Large intestine (tissue), 3 donors: ENCODE measurements at regions not wholly inside any gene's neighbourhood (a gene's known extent, or its start where the extent isn't known, plus 50 kb on each side); places are given as distances from the start of the nearest gene placed in this dataset.

Source experiments
- DNase-seq, 2 donors: peaks; one replicate each; pipeline versions ENCODE4 v3.0.0 to v3.0.0-alpha.2; 2013
- H3K27ac ChIP-seq: one replicate; pipeline ENCODE4 v1.5.1; 2013; ENCODE audit warnings: low read length
- H3K27me3 ChIP-seq: 2 replicates; pipeline ENCODE4 v1.6.1; 2013; ENCODE audit warnings: low read length; ENCODE audit not compliant: control insufficient read depth, insufficient read depth
- H3K36me3 ChIP-seq: 2 replicates; pipeline ENCODE4 v1.6.1; 2013; ENCODE audit warnings: low read length; ENCODE audit not compliant: control insufficient read depth, insufficient read depth
- H3K4me1 ChIP-seq: one replicate; pipeline ENCODE4 v1.6.1; 2013; ENCODE audit warnings: low read length; ENCODE audit not compliant: control insufficient read depth, insufficient read depth
- H3K4me3 ChIP-seq: one replicate; pipeline ENCODE4 v1.5.1; 2013; ENCODE audit warnings: low read length
- H3K9me3 ChIP-seq: one replicate; pipeline ENCODE4 v1.6.1; 2013; ENCODE audit warnings: mild to moderate bottlenecking, low read depth, low read length, moderate library complexity; ENCODE audit not compliant: control insufficient read depth
- WGBS: methylation state at CpG from one replicate; pipeline ENCODE4 v1.1.5; 2013; ENCODE audit warnings: low lambda C conversion rate; ENCODE audit not compliant: insufficient coverage; 5-methylcytosine and 5-hydroxymethylcytosine counted together

- Histone ChIP-seq H3K4me1 (no peaks in the 10 kb centered on the region), H3K27me3 (no peaks in the 10 kb centered on the region), H3K27ac (no peak overlapping the region), H3K36me3 (no peaks in the 10 kb centered on the region), H3K4me3 (no peak overlapping the region), H3K9me3 (no peaks in the 10 kb centered on the region)
- WGBS, result no CpG with 5 or more reads among the region's 2 CpGs
- DNase-seq, result no peak
These were observed 81.3 kb upstream of the PRR16 start for GRCh38 chr5:120382833-120383232.

GRCh38 chr5:120386981-120387380 lies 77.1 kb upstream of the PRR16 start:
- no peaks in the 10 kb centered on the region for H3K27me3 ChIP-seq
- DNase-seq, result no peak
- H3K9me3 ChIP-seq, result no peaks in the 10 kb centered on the region
- H3K36me3 ChIP-seq, result no peaks in the 10 kb centered on the region
- no peak overlapping the region for H3K27ac ChIP-seq
- H3K4me1 ChIP-seq, result no peaks in the 10 kb centered on the region
- H3K4me3 ChIP-seq, result no peak overlapping the region

- Histone ChIP-seq H3K27me3 (no peaks in the 10 kb centered on the region), H3K4me1 (no peaks in the 10 kb centered on the region), H3K27ac (no peak overlapping the region), H3K36me3 (no peaks in the 10 kb centered on the region), H3K9me3 (no peaks in the 10 kb centered on the region), H3K4me3 (no peak overlapping the region)
- DNase-seq, result no peak
- WGBS, result no CpG with 5 or more reads among the region's 1 CpG
These were observed 75.9 kb upstream of the PRR16 start for GRCh38 chr5:120388016-120388781.

DNA sequence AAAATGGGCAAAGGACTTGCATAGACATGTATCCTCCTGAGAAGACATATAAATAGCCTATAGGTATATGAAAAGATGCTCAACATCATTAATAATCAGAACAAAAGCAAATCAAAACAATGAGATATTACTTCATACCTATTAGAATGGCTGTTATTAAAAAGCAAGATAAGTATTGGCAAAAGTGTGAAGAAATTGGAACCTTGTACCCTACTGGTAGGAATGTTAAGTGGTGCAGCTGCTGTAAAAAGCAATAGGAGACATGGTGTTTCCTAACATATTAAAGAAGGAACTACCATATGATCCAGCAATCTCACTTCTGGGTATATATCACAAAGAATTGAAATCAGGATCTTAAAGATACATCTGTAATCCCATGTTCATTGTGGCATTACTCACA lies 69.8 kb upstream of the PRR16 start:
- Histone ChIP-seq H3K4me1 (no peaks in the 10 kb centered on the region), H3K27ac (no peak overlapping the region), H3K36me3 (no peaks in the 10 kb centered on the region), H3K4me3 (no peak overlapping the region), H3K9me3 (no peaks in the 10 kb centered on the region), H3K27me3 (no peaks in the 10 kb centered on the region)
- DNase-seq, result no peak

GRCh38 chr5:120396186-120396585 lies 67.9 kb upstream of the PRR16 start:
- H3K4me1 ChIP-seq, result no peaks in the 10 kb centered on the region
- no peaks in the 10 kb centered on the region for H3K9me3 ChIP-seq
- no peak for DNase-seq
- H3K36me3 ChIP-seq, result no peaks in the 10 kb centered on the region
- no peak overlapping the region for H3K27ac ChIP-seq
- no peaks in the 10 kb centered on the region for H3K27me3 ChIP-seq
- H3K4me3 ChIP-seq, result no peak overlapping the region

DNA sequence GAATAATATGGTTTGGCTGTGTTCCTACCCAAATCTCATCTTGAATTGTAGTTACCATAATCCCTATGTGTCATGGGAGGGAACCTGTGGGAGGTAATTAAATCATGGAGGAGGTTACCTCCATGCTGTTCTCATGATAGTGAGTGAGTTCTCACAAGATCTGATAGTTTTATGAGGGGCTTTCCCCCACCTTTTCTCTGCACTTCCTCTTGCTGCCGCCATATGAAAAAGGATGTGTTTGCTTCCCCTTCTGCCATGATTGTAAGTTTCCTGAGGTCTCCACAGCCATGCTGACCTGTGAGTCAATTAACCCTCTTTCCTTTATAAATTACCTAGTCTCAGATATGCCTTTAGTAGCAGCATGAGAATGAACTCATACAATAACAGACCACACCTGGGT lies 63.7 kb upstream of the PRR16 start:
- no peak overlapping the region for H3K4me3 ChIP-seq
- no peaks in the 10 kb centered on the region for H3K9me3 ChIP-seq
- H3K27me3 ChIP-seq, result no peaks in the 10 kb centered on the region
- no peaks in the 10 kb centered on the region for H3K36me3 ChIP-seq
- H3K4me1 ChIP-seq, result no peaks in the 10 kb centered on the region
- WGBS, result no CpG with 5 or more reads among the region's 1 CpG
- H3K27ac ChIP-seq, result no peak overlapping the region
- DNase-seq, result no peak

DNA sequence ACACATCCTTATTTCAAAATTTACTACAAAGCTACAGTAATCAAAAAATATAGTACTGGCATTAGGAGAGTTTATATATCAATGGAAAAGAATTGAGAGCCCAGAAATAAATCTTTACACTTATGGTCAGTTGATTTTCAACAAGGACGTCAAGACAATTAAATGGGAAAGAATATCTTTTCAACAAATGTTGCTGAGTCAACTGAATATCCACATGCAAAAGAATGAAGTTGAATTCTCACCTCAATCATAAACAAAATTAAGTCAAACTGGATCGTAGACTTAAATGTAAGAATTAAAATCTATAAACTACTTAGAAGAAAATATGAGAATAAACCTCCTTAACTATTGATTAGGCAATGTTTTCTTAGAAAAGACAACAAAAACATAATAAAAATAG lies 61.5 kb upstream of the PRR16 start:
- Histone ChIP-seq H3K27ac (no peak overlapping the region), H3K4me1 (no peaks in the 10 kb centered on the region), H3K9me3 (no peaks in the 10 kb centered on the region), H3K4me3 (no peak overlapping the region), H3K36me3 (no peaks in the 10 kb centered on the region), H3K27me3 (no peaks in the 10 kb centered on the region)
- WGBS, result no CpG with 5 or more reads among the region's 2 CpGs
- no peak for DNase-seq

DNA sequence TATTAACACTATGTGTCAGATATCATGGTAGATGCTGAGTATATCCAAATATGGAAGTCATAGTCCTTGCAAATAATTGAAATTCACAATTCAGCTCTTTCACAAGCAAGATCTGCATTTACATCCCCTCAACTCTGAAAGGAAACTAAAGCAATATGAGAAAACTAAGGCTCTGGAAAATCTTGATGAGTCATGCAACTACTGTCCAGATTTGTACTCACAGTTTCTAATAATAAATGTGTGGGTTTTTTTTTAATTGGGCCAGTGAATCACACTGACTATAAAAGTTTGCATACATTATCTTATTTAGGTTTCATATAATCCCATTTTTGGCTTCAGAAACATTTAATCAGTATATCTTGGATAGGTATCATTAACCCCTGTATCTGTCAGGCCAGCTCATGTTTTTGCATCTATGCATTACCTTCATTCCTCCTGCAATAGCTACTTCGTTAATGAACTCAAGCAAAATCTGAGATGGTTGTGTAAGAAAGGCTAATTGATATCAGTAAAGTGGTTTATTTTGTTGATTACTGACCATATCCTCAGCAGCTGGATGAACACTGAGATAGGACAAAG lies 58.7 kb upstream of the PRR16 start:
- H3K4me3 ChIP-seq, result no peak overlapping the region
- no peaks in the 10 kb centered on the region for H3K9me3 ChIP-seq
- 71% methylated on average over 1 of the region's 1 CpG for WGBS
- DNase-seq, result no peak
- H3K4me1 ChIP-seq, result no peaks in the 10 kb centered on the region
- H3K27ac ChIP-seq, result no peak overlapping the region
- no peaks in the 10 kb centered on the region for H3K27me3 ChIP-seq
- H3K36me3 ChIP-seq, result no peaks in the 10 kb centered on the region

- Histone ChIP-seq H3K4me1 (no peaks in the 10 kb centered on the region), H3K27ac (no peak overlapping the region), H3K4me3 (no peak overlapping the region), H3K36me3 (no peaks in the 10 kb centered on the region), H3K9me3 (no peaks in the 10 kb centered on the region), H3K27me3 (no peaks in the 10 kb centered on the region)
- DNase-seq, result no peak
These were observed 58.2 kb upstream of the PRR16 start for GRCh38 chr5:120405923-120406322.

DNA sequence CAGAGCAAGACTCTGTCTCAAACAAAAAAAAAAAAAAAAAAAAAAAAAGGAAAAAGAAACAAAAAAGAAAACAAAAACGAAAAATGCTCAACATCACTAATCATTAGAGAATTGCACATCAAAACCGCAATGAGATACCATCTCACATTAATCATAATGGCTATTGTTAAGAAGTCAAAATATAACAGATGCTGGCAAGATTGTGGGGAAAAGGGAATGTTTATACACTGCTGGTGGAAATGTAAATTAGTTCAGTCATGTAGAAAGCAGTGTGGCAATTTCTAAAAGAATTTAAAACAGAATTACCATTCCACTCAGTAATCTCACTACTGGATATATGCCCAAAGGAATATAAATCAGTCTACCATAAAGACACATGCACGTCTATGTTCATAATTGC lies 50.4 kb upstream of the PRR16 start:
- H3K4me3 ChIP-seq, result no peak overlapping the region
- H3K9me3 ChIP-seq, result no peaks in the 10 kb centered on the region
- DNase-seq, result no peak
- no peaks in the 10 kb centered on the region for H3K36me3 ChIP-seq
- no CpG with 5 or more reads among the region's 3 CpGs for WGBS
- no peak overlapping the region for H3K27ac ChIP-seq
- no peaks in the 10 kb centered on the region for H3K4me1 ChIP-seq
- no peaks in the 10 kb centered on the region for H3K27me3 ChIP-seq
